Vagina (tissue), 2 donors: ENCODE measurements at regions not wholly inside any gene's neighbourhood (a gene's known extent, or its start where the extent isn't known, plus 50 kb on each side); places are given as distances from the start of the nearest gene placed in this dataset.
A peak's percentile ranks its signal among the peaks of the same experiment; 100 is the strongest.

Source experiments
- DNase-seq, 2 donors: peaks; one replicate each; pipeline ENCODE4 v3.0.0-alpha.2; 2017; ENCODE audit errors: extremely low spot score in 2 of 2
- H3K27ac ChIP-seq: fragments of 200-600 bp; sonication (generic); one replicate; pipeline ENCODE4 v1.5.1; 2019
- H3K27me3 ChIP-seq: fragments of 200-600 bp; sonication (generic); one replicate; pipeline ENCODE4 v1.5.1; 2019
- H3K36me3 ChIP-seq, 2 donors: fragments of 200-600 bp; sonication (generic); one replicate each; pipeline ENCODE4 v1.5.1; 2017 to 2019
- H3K4me1 ChIP-seq: fragments of 200-600 bp; sonication (generic); one replicate; pipeline ENCODE4 v1.5.1; 2019
- H3K4me3 ChIP-seq, 2 donors: fragments of 200-600 bp; sonication (generic); 1 replicate in 1 of 2; 2 replicates in 1 of 2; pipeline ENCODE4 v1.5.1; 2016 to 2019
- H3K9me3 ChIP-seq: fragments of 200-600 bp; sonication (generic); one replicate; pipeline ENCODE4 v1.5.1; 2019
- CTCF ChIP-seq, 3 experiments: fragments of 450-650 bp in 2 of 3; fragments of 200-600 bp in 1 of 3; sonication (generic) in 1 of 3; IDR thresholded peaks; one replicate each; pipeline ENCODE4 v1.5.1; 2017 to 2019; ENCODE audit warnings: antibody characterized with exemption in 3 of 3, mild to moderate bottlenecking in 2 of 3, moderate library complexity in 2 of 3
- POLR2A ChIP-seq, 2 donors: fragments of 450-650 bp; IDR thresholded peaks; one replicate each; pipeline ENCODE4 v1.6.1; 2017; ENCODE audit warnings: antibody characterized with exemption in 2 of 2, mild to moderate bottlenecking in 2 of 2, moderate library complexity in 2 of 2
- POLR2AphosphoS5 ChIP-seq, 2 donors: sonication (generic); formaldehyde crosslinking; IDR thresholded peaks; one replicate each; pipeline ENCODE4 v1.9.0; 2017; ENCODE audit warnings: antibody characterized with exemption in 2 of 2, mild to moderate bottlenecking in 2 of 2, low read depth in 1 of 2; ENCODE audit not compliant: insufficient read depth in 1 of 2
- intact Hi-C: fragments of 100-400 bp; cut with DNase I; formaldehyde crosslinking; loops from one replicate; pipeline ENCODE4 v1.15.1; 2023

- Histone ChIP-seq H3K9me3 (no peaks in the 10 kb centered on the region), H3K36me3 (no peaks in the 10 kb centered on the region), H3K27ac (no peak overlapping the region), H3K4me1 (no peaks in the 10 kb centered on the region), H3K27me3 (no peaks in the 10 kb centered on the region), H3K4me3 (no peak overlapping the region)
- intact Hi-C loops, result no loop called here
- DNase-seq, result no peak
- TF ChIP-seq POLR2A (IDR thresholded peaks at IDR 0.05) (no peak), POLR2AphosphoS5 (IDR thresholded peaks at IDR 0.05; ENCODE audit: insufficient read depth in 1 of 2, low read depth in 1 of 2) (no peak), CTCF (IDR thresholded peaks at IDR 0.05) (no peak)
Observed at GRCh38 chr6:22980446-22980845, 411.1 kb downstream of the HDGFL1 start.

- DNase-seq, result no peak
- Histone ChIP-seq H3K9me3 (no peaks in the 10 kb centered on the region), H3K4me1 (no peaks in the 10 kb centered on the region), H3K36me3 (no peaks in the 10 kb centered on the region), H3K27me3 (no peaks in the 10 kb centered on the region), H3K27ac (no peak overlapping the region), H3K4me3 (no peak overlapping the region)
- intact Hi-C loops, result no loop called here
- TF ChIP-seq CTCF (IDR thresholded peaks at IDR 0.05) (no peak), POLR2A (IDR thresholded peaks at IDR 0.05) (no peak), POLR2AphosphoS5 (IDR thresholded peaks at IDR 0.05; ENCODE audit: insufficient read depth in 1 of 2, low read depth in 1 of 2) (no peak)
Observed at GRCh38 chr6:23002044-23002619, 432.8 kb downstream of the HDGFL1 start.

- TF ChIP-seq POLR2A (IDR thresholded peaks at IDR 0.05), result no peak
- TF ChIP-seq POLR2AphosphoS5 (IDR thresholded peaks at IDR 0.05; ENCODE audit: insufficient read depth in 1 of 2, low read depth in 1 of 2), result no peak
- no peak for TF ChIP-seq CTCF (IDR thresholded peaks at IDR 0.05)
- Histone ChIP-seq H3K4me3 (peak overlapping the region in 1 of 2 donors; percentile 4), H3K27me3 (no peaks in the 10 kb centered on the region), H3K36me3 (no peaks in the 10 kb centered on the region), H3K27ac (no peak overlapping the region), H3K9me3 (no peaks in the 10 kb centered on the region), H3K4me1 (no peaks in the 10 kb centered on the region)
- no peak for DNase-seq
- intact Hi-C loops, result no loop called here
Observed at GRCh38 chr6:23003671-23004467, 434.5 kb downstream of the HDGFL1 start.

GRCh38 chr6:23006656-23007055, 437.3 kb downstream of the HDGFL1 start:
- Histone ChIP-seq H3K4me3 (no peak overlapping the region), H3K4me1 (no peaks in the 10 kb centered on the region), H3K27ac (no peak overlapping the region), H3K27me3 (no peaks in the 10 kb centered on the region), H3K36me3 (no peaks in the 10 kb centered on the region), H3K9me3 (no peaks in the 10 kb centered on the region)
- no peak for DNase-seq
- intact Hi-C loops, result no loop called here
- no peak for TF ChIP-seq CTCF (IDR thresholded peaks at IDR 0.05)
- TF ChIP-seq POLR2A (IDR thresholded peaks at IDR 0.05), result no peak
- TF ChIP-seq POLR2AphosphoS5 (IDR thresholded peaks at IDR 0.05; ENCODE audit: insufficient read depth in 1 of 2, low read depth in 1 of 2), result no peak

GRCh38 chr6:23011615-23012014, 442.2 kb downstream of the HDGFL1 start:
- Histone ChIP-seq H3K27ac (no peak overlapping the region), H3K36me3 (no peaks in the 10 kb centered on the region), H3K27me3 (no peaks in the 10 kb centered on the region), H3K4me3 (no peak overlapping the region), H3K9me3 (no peaks in the 10 kb centered on the region), H3K4me1 (no peaks in the 10 kb centered on the region)
- DNase-seq, result no peak
- intact Hi-C loops, result no loop called here
- no peak for TF ChIP-seq POLR2A (IDR thresholded peaks at IDR 0.05)
- TF ChIP-seq POLR2AphosphoS5 (IDR thresholded peaks at IDR 0.05; ENCODE audit: insufficient read depth in 1 of 2, low read depth in 1 of 2), result no peak
- TF ChIP-seq CTCF (IDR thresholded peaks at IDR 0.05), result no peak
